ENCODE measurements at regions not wholly inside any gene's neighbourhood (a gene's known extent, or its start where the extent isn't known, plus 50 kb on each side); places are given as distances from the start of the nearest gene placed in this dataset.

DNA sequence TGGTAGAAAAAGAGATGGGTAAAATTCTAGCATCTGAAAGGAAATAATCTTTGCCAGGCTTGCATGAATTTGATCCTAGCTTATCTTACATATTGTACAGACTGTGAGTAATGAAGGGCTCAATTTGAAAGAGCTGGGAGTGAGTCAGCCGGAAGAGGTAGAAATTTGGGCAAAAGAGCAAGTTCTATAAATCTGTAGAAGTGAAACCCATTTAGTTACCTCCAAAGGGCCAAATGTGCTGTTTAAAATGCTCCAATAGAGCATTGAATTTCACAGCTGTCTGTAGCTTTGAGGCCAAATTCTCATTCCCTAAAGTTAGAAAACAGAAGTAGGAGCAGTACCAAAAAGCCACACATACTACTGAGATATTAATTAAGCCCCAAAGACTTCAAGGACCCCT is 466.1 kb downstream of the BTBD3 start:
- DNase-seq (ENCODE audit: low read depth in 1 of 2, low spot score in 2 of 2) (no peak), FAIRE-seq (no peak)
- Histone ChIP-seq H3K79me2 (ENCODE audit: control insufficient read depth in 1 of 2, insufficient read depth in 2 of 2, low read length in 2 of 2) (no peaks in the 10 kb centered on the region), H4K20me1 (replicated peaks in 1 of 2; ENCODE audit: control insufficient read depth in 1 of 2, insufficient read depth in 2 of 2, low read length in 2 of 2) (no peaks in the 10 kb centered on the region), H2BK12ac (ENCODE audit: low read depth, low read length) (no peak overlapping the region), H2AFZ (ENCODE audit: low read length) (no peak overlapping the region), H3K23me2 (ENCODE audit: low read depth, low read length) (no peaks in the 10 kb centered on the region), H3K27me3 (replicated peaks in 1 of 4; ENCODE audit: control insufficient read depth in 3 of 4, extremely low read depth in 1 of 4, insufficient read depth in 3 of 4, low read length in 3 of 4) (no peaks in the 10 kb centered on the region), H2AK5ac (ENCODE audit: low read depth, low read length) (no peak overlapping the region), H4K8ac (ENCODE audit: extremely low read depth, insufficient read depth, low read length) (no peak overlapping the region), H2BK120ac (replicated peaks; ENCODE audit: low read depth, low read length) (no peak overlapping the region), H3K56ac (replicated peaks; ENCODE audit: insufficient read length, low read depth, low read length) (no peak overlapping the region), H3K79me1 (ENCODE audit: low read depth, low read length) (no peaks in the 10 kb centered on the region), H3K4ac (replicated peaks; ENCODE audit: insufficient read length, low read depth, low read length) (no peak overlapping the region), H2BK15ac (ENCODE audit: low read length) (no peak overlapping the region), H3K14ac (ENCODE audit: insufficient read length) (no peak overlapping the region), H3K4me1 (replicated peaks in 1 of 4; ENCODE audit: control insufficient read depth in 3 of 4, insufficient read depth in 4 of 4, low read length in 3 of 4) (no peaks in the 10 kb centered on the region), H4K91ac (replicated peaks; ENCODE audit: insufficient read length, low read length) (no peak overlapping the region), H2BK5ac (ENCODE audit: low read depth, low read length) (no peak overlapping the region), H3K9me3 (ENCODE audit: insufficient read depth in 2 of 2, low read depth in 1 of 2, low read length in 1 of 2) (no peaks in the 10 kb centered on the region), H3K9ac (replicated peaks in 1 of 4; ENCODE audit: extremely low read depth in 1 of 4, low read depth in 3 of 4, low read length in 3 of 4) (no peak overlapping the region), H3K27ac (ENCODE audit: low read depth, low read length) (no peak overlapping the region), H3K4me2 (ENCODE audit: insufficient read depth in 1 of 2, low read depth in 2 of 2, low read length in 2 of 2) (no peak overlapping the region), H3K23ac (ENCODE audit: insufficient read length) (no peak overlapping the region), H3K4me3 (ENCODE audit: extremely low read depth in 1 of 4, insufficient read depth in 2 of 4, low read depth in 3 of 4, low read length in 4 of 4) (no peak overlapping the region), H3K18ac (ENCODE audit: extremely low read depth, low read length) (no peak overlapping the region), H4K5ac (ENCODE audit: insufficient read length, low read depth, low read length) (no peak overlapping the region), H3K36me3 (ENCODE audit: control insufficient read depth in 2 of 4, insufficient read depth in 4 of 4, low read length in 3 of 4) (no peaks in the 10 kb centered on the region), H2BK20ac (ENCODE audit: low read length) (no peak overlapping the region)
- ChIA-PET CTCF (ENCODE audit: partially characterized antibody) (no interaction called here), POLR2A (ENCODE audit: partially characterized antibody) (no interaction called here)
- WGBS, 2 experiments (ENCODE audit: extremely low coverage in 1 of 2, insufficient coverage in 1 of 2, insufficient read length in 1 of 2, insufficient replicate concordance in 2 of 2, low coverage in 1 of 2, low lambda C conversion rate in 2 of 2, missing lambda C conversion rate in 1 of 2) = 80% methylated on average over 1 of the region's 1 CpG; no CpG with 5 or more reads in 1 of the 2 experiments
- TF ChIP-seq RNF2 (IDR thresholded peaks at IDR 0.05; ENCODE audit: borderline replicate concordance, low read depth, low read length, missing control alignments, poor library complexity, severe bottlenecking) = no peak
- no peak for TF ChIP-seq SIN3A (conservative IDR thresholded peaks at IDR 0.05 in 1 of 2, IDR thresholded peaks at IDR 0.05 in 1 of 2; ENCODE audit: low read depth in 1 of 2, low read length in 2 of 2)
- TF ChIP-seq HDAC6 (IDR thresholded peaks at IDR 0.05; ENCODE audit: low read depth, low read length) = no peak
- TF ChIP-seq SP2 (IDR thresholded peaks at IDR 0.05; ENCODE audit: low read length) = no peak
- TF ChIP-seq, protein P1, sequence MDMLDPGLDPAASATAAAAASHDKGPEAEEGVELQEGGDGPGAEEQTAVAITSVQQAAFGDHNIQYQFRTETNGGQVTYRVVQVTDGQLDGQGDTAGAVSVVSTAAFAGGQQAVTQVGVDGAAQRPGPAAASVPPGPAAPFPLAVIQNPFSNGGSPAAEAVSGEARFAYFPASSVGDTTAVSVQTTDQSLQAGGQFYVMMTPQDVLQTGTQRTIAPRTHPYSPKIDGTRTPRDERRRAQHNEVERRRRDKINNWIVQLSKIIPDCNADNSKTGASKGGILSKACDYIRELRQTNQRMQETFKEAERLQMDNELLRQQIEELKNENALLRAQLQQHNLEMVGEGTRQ (IDR thresholded peaks at IDR 0.05; ENCODE audit: low read length) = no peak
- TF ChIP-seq CTBP2 (IDR thresholded peaks at IDR 0.05; ENCODE audit: borderline replicate concordance, insufficient read depth, insufficient read length, low read length) = no peak
- no peak for TF ChIP-seq TCF12 (IDR thresholded peaks at IDR 0.05; ENCODE audit: low read depth, low read length)
- no peak for TF ChIP-seq PHF8 (conservative IDR thresholded peaks at IDR 0.05; ENCODE audit: low read depth, low read length)
- TF ChIP-seq EGR1 (IDR thresholded peaks at IDR 0.05; ENCODE audit: borderline replicate concordance, low read depth, low read length) = no peak
- TF ChIP-seq CBX5 (IDR thresholded peaks at IDR 0.05; ENCODE audit: low read depth, low read length) = no peak

Data from H1 (cell line).